MM.1S (cell line): ENCODE measurements at regions not wholly inside any gene's neighbourhood (a gene's known extent, or its start where the extent isn't known, plus 50 kb on each side); places are given as distances from the start of the nearest gene placed in this dataset.

Source experiments
- CTCF ChIP-seq: fragments of 300-600 bp; sonication (generic); IDR thresholded peaks from 2 replicates; pipeline ENCODE4 v1.5.1; 2016; ENCODE audit warnings: antibody characterized with exemption, low read length, mixed read lengths
- EZH2 ChIP-seq: fragments of 300-600 bp; sonication (generic); optimal IDR thresholded peaks from 2 replicates; pipeline ENCODE3; 2017; ENCODE audit warnings: low read depth, mild to moderate bottlenecking, antibody characterized with exemption, low read length, mixed read lengths
- EZH2phosphoT487 ChIP-seq: fragments of 300-600 bp; sonication (generic); IDR thresholded peaks from 2 replicates; pipeline ENCODE4 v1.6.1; 2018; ENCODE audit warnings: antibody characterized with exemption, low read length

- TF ChIP-seq CTCF (no peak), EZH2phosphoT487 (no peak), EZH2 (no peak)
Observed at GRCh38 chr7:35987016-35987415, 166.0 kb upstream of the EEPD1 start.
